Lower lobe of right lung (tissue), 2 donors: ENCODE measurements at regions not wholly inside any gene's neighbourhood (a gene's known extent, or its start where the extent isn't known, plus 50 kb on each side); places are given as distances from the start of the nearest gene placed in this dataset.

Experiments used
- ATAC-seq, 2 donors: fragments of 200-7000 bp; cut with Tn5 transposase; one replicate each; pipeline ENCODE4 v1.9.1; 2020 to 2022; ENCODE audit warnings: mild to moderate bottlenecking in 2 of 2, moderate library complexity in 2 of 2
- DNase-seq: peaks from one replicate; pipeline ENCODE4 v3.0.0-alpha.2; 2020
- H3K27ac ChIP-seq: fragments of 200-600 bp; one replicate; pipeline ENCODE4 v1.8.0; 2022
- H3K27me3 ChIP-seq: fragments of 200-600 bp; one replicate; pipeline ENCODE4 v1.8.0; 2022; ENCODE audit warnings: low read depth
- H3K36me3 ChIP-seq: fragments of 200-600 bp; one replicate; pipeline ENCODE4 v1.8.0; 2022; ENCODE audit warnings: mild to moderate bottlenecking
- H3K4me1 ChIP-seq: fragments of 200-600 bp; one replicate; pipeline ENCODE4 v1.8.0; 2022
- H3K4me3 ChIP-seq: fragments of 200-600 bp; one replicate; pipeline ENCODE4 v1.8.0; 2022; ENCODE audit warnings: mild to moderate bottlenecking
- H3K9me3 ChIP-seq: fragments of 200-600 bp; one replicate; pipeline ENCODE4 v1.8.0; 2022
- intact Hi-C: fragments of 100-400 bp; cut with DNase I; formaldehyde crosslinking; loops from one replicate; pipeline ENCODE4 v1.11.0; 2022
- TF ChIP-seq, protein P1 (sequence below): fragments of 200-600 bp; IDR thresholded peaks from one replicate; pipeline ENCODE4 v1.8.0; 2022; ENCODE audit warnings: antibody characterized with exemption, mild to moderate bottlenecking
- donor health status: DM: no; HTN: yes; CAD: no; lungs with severe emphysema.

GRCh38 chr4:30924495-30924894 lies 204.3 kb downstream of the PCDH7 start:
- Histone ChIP-seq H3K36me3 (no peaks in the 10 kb centered on the region), H3K27ac (no peak overlapping the region), H3K4me1 (no peaks in the 10 kb centered on the region), H3K4me3 (no peak overlapping the region), H3K9me3 (no peaks in the 10 kb centered on the region), H3K27me3 (no peaks in the 10 kb centered on the region)
- ATAC-seq (no peak), DNase-seq (no peak)
- intact Hi-C loops: no loop called here
- TF ChIP-seq, protein P1, sequence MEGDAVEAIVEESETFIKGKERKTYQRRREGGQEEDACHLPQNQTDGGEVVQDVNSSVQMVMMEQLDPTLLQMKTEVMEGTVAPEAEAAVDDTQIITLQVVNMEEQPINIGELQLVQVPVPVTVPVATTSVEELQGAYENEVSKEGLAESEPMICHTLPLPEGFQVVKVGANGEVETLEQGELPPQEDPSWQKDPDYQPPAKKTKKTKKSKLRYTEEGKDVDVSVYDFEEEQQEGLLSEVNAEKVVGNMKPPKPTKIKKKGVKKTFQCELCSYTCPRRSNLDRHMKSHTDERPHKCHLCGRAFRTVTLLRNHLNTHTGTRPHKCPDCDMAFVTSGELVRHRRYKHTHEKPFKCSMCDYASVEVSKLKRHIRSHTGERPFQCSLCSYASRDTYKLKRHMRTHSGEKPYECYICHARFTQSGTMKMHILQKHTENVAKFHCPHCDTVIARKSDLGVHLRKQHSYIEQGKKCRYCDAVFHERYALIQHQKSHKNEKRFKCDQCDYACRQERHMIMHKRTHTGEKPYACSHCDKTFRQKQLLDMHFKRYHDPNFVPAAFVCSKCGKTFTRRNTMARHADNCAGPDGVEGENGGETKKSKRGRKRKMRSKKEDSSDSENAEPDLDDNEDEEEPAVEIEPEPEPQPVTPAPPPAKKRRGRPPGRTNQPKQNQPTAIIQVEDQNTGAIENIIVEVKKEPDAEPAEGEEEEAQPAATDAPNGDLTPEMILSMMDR: no peak

DNA sequence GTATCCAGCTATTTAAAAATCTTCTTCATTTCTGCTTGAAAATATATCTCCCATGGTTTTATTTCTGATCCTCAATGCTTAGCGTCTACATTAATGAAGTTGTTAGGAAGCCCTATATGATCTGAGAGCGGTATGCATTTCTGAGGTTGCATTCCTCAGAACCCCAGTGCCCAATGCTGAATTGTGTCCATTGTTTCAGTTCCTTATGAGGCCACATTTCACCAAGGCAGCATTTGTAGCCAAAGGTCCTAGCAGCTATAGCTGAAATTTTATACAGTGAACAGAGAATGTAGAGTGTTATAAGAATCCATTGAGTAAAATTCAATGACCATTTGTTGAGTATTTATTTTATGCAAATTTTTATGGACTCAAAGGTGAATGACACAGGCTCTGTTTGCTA lies 209.5 kb downstream of the PCDH7 start:
- H3K27me3 ChIP-seq: no peaks in the 10 kb centered on the region
- H3K36me3 ChIP-seq: no peaks in the 10 kb centered on the region
- TF ChIP-seq, protein P1: no peak
- no peak overlapping the region for H3K4me3 ChIP-seq
- H3K4me1 ChIP-seq: no peaks in the 10 kb centered on the region
- H3K9me3 ChIP-seq: no peaks in the 10 kb centered on the region
- DNase-seq: no peak
- no peak for ATAC-seq
- no peak overlapping the region for H3K27ac ChIP-seq
- intact Hi-C loops: no loop called here

DNA sequence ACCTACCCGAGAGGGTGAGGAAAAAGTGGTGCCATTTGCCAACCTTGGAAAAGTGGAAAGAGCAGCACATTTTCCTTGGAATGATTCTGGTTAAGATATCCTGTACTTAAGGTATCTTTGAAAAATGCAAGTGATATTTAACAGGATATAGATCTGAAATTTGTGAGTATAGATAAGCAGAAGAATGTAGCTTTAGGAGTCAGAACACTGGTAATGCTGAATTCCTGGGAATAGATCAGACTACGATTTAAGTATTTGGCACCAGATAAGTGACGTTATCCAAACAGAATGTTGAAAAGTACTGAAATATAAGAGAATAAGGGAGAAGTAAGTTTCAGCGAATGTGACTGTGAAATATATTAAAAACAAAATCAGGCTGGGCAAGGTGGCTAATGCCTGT lies 210.1 kb downstream of the PCDH7 start:
- no peak overlapping the region for H3K4me3 ChIP-seq
- intact Hi-C loops: no loop called here
- no peaks in the 10 kb centered on the region for H3K36me3 ChIP-seq
- TF ChIP-seq, protein P1: no peak
- H3K27me3 ChIP-seq: no peaks in the 10 kb centered on the region
- no peak for ATAC-seq
- no peaks in the 10 kb centered on the region for H3K4me1 ChIP-seq
- H3K27ac ChIP-seq: no peak overlapping the region
- no peaks in the 10 kb centered on the region for H3K9me3 ChIP-seq
- no peak for DNase-seq

GRCh38 chr4:30932581-30932980 lies 212.4 kb downstream of the PCDH7 start:
- H3K36me3 ChIP-seq: no peaks in the 10 kb centered on the region
- H3K4me1 ChIP-seq: no peaks in the 10 kb centered on the region
- TF ChIP-seq, protein P1: no peak
- DNase-seq: no peak
- H3K9me3 ChIP-seq: no peaks in the 10 kb centered on the region
- H3K4me3 ChIP-seq: no peak overlapping the region
- intact Hi-C loops: no loop called here
- no peak for ATAC-seq
- H3K27ac ChIP-seq: no peak overlapping the region
- H3K27me3 ChIP-seq: no peaks in the 10 kb centered on the region

GRCh38 chr4:30939069-30939468 lies 218.9 kb downstream of the PCDH7 start:
- Histone ChIP-seq H3K4me1 (no peaks in the 10 kb centered on the region), H3K27me3 (no peaks in the 10 kb centered on the region), H3K27ac (no peak overlapping the region), H3K9me3 (no peaks in the 10 kb centered on the region), H3K4me3 (no peak overlapping the region), H3K36me3 (no peaks in the 10 kb centered on the region)
- ATAC-seq (no peak), DNase-seq (no peak)
- TF ChIP-seq, protein P1: no peak
- intact Hi-C loops: no loop called here

GRCh38 chr4:30939684-30940083 lies 219.5 kb downstream of the PCDH7 start:
- H3K27me3 ChIP-seq: no peaks in the 10 kb centered on the region
- H3K27ac ChIP-seq: no peak overlapping the region
- intact Hi-C loops: no loop called here
- H3K4me3 ChIP-seq: no peak overlapping the region
- TF ChIP-seq, protein P1: no peak
- ATAC-seq (no peak), DNase-seq (no peak)
- no peaks in the 10 kb centered on the region for H3K4me1 ChIP-seq
- no peaks in the 10 kb centered on the region for H3K36me3 ChIP-seq
- H3K9me3 ChIP-seq: no peaks in the 10 kb centered on the region
